ENCODE measurements at regions not wholly inside any gene's neighbourhood (a gene's known extent, or its start where the extent isn't known, plus 50 kb on each side); places are given as distances from the start of the nearest gene placed in this dataset.

- TF ChIP-seq, protein P1, sequence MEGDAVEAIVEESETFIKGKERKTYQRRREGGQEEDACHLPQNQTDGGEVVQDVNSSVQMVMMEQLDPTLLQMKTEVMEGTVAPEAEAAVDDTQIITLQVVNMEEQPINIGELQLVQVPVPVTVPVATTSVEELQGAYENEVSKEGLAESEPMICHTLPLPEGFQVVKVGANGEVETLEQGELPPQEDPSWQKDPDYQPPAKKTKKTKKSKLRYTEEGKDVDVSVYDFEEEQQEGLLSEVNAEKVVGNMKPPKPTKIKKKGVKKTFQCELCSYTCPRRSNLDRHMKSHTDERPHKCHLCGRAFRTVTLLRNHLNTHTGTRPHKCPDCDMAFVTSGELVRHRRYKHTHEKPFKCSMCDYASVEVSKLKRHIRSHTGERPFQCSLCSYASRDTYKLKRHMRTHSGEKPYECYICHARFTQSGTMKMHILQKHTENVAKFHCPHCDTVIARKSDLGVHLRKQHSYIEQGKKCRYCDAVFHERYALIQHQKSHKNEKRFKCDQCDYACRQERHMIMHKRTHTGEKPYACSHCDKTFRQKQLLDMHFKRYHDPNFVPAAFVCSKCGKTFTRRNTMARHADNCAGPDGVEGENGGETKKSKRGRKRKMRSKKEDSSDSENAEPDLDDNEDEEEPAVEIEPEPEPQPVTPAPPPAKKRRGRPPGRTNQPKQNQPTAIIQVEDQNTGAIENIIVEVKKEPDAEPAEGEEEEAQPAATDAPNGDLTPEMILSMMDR (optimal IDR thresholded peaks at IDR 0.05 in 1 of 3, IDR thresholded peaks at IDR 0.05 in 1 of 3, conservative IDR thresholded peaks at IDR 0.05 in 1 of 3; ENCODE audit: extremely low read depth in 1 of 3, insufficient read depth in 2 of 3, low read length in 3 of 3), result no peak
- no peak for TF ChIP-seq EZH2 (IDR thresholded peaks at IDR 0.05; ENCODE audit: low read length)
Observed at GRCh38 chr20:22501566-22502344, 82.6 kb downstream of the FOXA2 start.
